Keratinocyte (primary cell): ENCODE measurements at regions not wholly inside any gene's neighbourhood (a gene's known extent, or its start where the extent isn't known, plus 50 kb on each side); places are given as distances from the start of the nearest gene placed in this dataset.

ENCODE experiments used
- CTCF ChIP-seq, 3 experiments: IDR thresholded peaks in 1 of 3; conservative IDR thresholded peaks in 1 of 3; optimal IDR thresholded peaks in 1 of 3; 2 replicates in 2 of 3; 3 replicates in 1 of 3; pipeline versions ENCODE3 to v1.5.1; 2011; ENCODE audit warnings: low read length in 3 of 3, mild to moderate bottlenecking in 3 of 3, moderate library complexity in 2 of 3, control low read depth in 1 of 3, inconsistent platforms in 1 of 3; ENCODE audit not compliant: insufficient read depth in 2 of 3; ENCODE audit errors: extremely low read depth in 1 of 3
- EZH2 ChIP-seq: IDR thresholded peaks from one replicate; pipeline ENCODE4 v1.6.1; 2012; ENCODE audit warnings: inconsistent platforms, mild to moderate bottlenecking, low read length, moderate library complexity

GRCh38 chr17:34755371-34755770 is 176.0 kb downstream of the TMEM132E start:
- TF ChIP-seq CTCF (optimal IDR thresholded peaks at IDR 0.05 in 1 of 3, IDR thresholded peaks at IDR 0.05 in 1 of 3, conservative IDR thresholded peaks at IDR 0.05 in 1 of 3; ENCODE audit: extremely low read depth in 1 of 3, insufficient read depth in 2 of 3, low read length in 3 of 3) (no peak), EZH2 (no peak)
